ENCODE measurements at regions not wholly inside any gene's neighbourhood (a gene's known extent, or its start where the extent isn't known, plus 50 kb on each side); places are given as distances from the start of the nearest gene placed in this dataset.
A peak's percentile ranks its signal among the peaks of the same experiment; 100 is the strongest.

DNA sequence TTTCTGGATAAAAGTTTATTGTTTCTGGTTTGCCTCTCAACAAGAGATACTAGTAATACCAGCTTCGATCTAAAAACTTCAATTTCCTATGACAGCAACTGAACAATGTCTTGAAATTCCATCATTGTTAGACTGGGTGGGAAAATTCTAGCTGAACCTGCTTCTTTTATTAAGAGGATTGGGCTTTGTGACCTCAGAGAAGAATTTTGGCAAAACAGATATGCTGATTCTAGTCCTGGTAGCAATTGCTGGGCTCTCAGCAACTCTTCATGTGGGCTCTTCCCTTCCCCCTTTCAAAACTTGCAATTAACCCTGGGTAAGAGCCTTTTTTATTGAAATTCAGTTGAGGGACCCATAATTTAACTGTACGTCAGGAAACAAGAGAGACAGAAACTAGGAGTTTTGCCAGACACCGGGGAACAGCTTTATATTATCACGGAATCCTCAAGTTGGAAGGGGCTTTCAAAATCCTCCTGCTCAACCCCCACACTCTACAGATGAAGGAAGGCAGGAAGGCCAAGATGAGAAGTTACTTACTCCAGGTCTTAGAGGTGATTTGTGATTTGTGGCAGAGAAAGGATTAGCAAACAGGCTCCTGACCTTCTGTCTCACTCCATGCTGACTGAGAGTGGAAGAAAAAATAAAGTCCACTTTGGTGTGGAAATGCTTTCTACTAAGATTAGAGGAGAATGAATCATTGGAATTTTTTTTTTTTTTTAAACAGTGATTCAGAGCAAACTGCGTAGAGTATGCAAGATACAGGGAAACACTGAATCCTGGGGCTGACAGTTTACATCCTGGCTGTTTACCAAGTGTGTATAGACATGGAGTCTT lies 239.0 kb upstream of the ATP2B1 start:
- no peak for DNase-seq (ENCODE audit: low spot score in 2 of 2)
- TF ChIP-seq, protein P1, sequence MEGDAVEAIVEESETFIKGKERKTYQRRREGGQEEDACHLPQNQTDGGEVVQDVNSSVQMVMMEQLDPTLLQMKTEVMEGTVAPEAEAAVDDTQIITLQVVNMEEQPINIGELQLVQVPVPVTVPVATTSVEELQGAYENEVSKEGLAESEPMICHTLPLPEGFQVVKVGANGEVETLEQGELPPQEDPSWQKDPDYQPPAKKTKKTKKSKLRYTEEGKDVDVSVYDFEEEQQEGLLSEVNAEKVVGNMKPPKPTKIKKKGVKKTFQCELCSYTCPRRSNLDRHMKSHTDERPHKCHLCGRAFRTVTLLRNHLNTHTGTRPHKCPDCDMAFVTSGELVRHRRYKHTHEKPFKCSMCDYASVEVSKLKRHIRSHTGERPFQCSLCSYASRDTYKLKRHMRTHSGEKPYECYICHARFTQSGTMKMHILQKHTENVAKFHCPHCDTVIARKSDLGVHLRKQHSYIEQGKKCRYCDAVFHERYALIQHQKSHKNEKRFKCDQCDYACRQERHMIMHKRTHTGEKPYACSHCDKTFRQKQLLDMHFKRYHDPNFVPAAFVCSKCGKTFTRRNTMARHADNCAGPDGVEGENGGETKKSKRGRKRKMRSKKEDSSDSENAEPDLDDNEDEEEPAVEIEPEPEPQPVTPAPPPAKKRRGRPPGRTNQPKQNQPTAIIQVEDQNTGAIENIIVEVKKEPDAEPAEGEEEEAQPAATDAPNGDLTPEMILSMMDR (IDR thresholded peaks at IDR 0.05): no peak
- no peak for TF ChIP-seq POLR2AphosphoS5 (IDR thresholded peaks at IDR 0.05)
- no peak for TF ChIP-seq POLR2A (IDR thresholded peaks at IDR 0.05)
- Histone ChIP-seq H3K4me1 (no peaks in the 10 kb centered on the region), H3K4me3 (peak overlapping the region in 1 of 3 donors; percentile 7), H3K27ac (no peak overlapping the region), H3K9me3 (no peaks in the 10 kb centered on the region), H3K27me3 (no peaks in the 10 kb centered on the region), H3K36me3 (no peaks in the 10 kb centered on the region)
- intact Hi-C loops (cut with DNase I; ENCODE audit: low total_unique reads): no loop called here

DNA sequence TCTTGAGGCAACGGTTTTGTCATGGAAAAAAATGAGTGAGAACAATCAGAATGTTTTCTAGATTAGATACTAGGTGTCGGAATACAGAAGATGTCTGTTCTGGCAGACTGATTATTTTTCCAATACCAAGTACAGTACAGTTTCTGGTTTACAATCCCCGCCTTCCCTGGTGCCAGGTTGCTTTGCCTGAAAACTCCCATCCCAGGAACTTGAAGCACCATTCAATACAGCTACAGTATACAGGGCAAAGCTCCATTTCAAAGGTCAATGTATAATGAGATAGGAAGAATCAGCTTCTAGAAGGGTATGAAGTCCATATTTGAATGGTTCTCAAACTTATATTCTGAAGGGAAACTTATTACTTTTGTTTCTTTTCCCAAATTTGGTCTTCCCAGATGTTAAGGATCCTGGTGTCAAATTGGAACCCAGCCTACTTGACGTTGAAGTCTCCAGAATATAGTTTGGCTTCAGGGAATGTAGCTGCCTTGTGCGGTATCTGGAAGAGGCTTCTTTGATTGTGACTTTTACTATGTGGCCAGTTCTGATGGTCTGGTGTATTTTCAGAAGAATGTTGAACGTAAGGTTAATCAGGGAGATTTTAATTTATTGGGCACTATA lies 238.0 kb upstream of the ATP2B1 start:
- Histone ChIP-seq H3K4me3 (no peak overlapping the region), H3K9me3 (no peaks in the 10 kb centered on the region), H3K27me3 (no peaks in the 10 kb centered on the region), H3K27ac (no peak overlapping the region), H3K36me3 (no peaks in the 10 kb centered on the region), H3K4me1 (no peaks in the 10 kb centered on the region)
- no peak for TF ChIP-seq POLR2AphosphoS5 (IDR thresholded peaks at IDR 0.05)
- TF ChIP-seq POLR2A (IDR thresholded peaks at IDR 0.05): no peak
- TF ChIP-seq, protein P1 (IDR thresholded peaks at IDR 0.05): no peak
- intact Hi-C loops (cut with DNase I; ENCODE audit: low total_unique reads): no loop called here
- DNase-seq (ENCODE audit: low spot score in 2 of 2): no peak

DNA sequence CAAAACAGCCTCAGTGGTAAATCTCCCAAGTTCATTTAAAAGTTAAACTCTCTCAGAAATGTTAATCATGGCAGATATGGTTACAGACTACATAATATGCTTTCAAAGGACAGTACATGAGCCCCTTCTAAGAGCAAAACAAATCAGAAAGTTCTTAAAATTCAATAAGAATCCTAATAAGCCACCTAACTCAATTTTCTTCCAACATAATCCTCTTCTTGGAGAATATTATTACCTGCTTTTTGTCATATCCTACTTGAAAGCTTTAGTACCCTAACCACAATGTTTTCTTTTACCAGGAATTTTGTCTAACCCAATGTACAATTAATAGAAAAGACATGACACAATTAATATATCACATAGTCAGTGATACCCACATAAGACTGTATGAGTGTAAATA lies 236.5 kb upstream of the ATP2B1 start:
- no peaks in the 10 kb centered on the region for H3K27me3 ChIP-seq
- intact Hi-C loops (cut with DNase I; ENCODE audit: low total_unique reads): no loop called here
- TF ChIP-seq, protein P1 (IDR thresholded peaks at IDR 0.05): no peak
- TF ChIP-seq POLR2A (IDR thresholded peaks at IDR 0.05): no peak
- TF ChIP-seq POLR2AphosphoS5 (IDR thresholded peaks at IDR 0.05): no peak
- H3K9me3 ChIP-seq: no peaks in the 10 kb centered on the region
- H3K27ac ChIP-seq: no peak overlapping the region
- no peaks in the 10 kb centered on the region for H3K4me1 ChIP-seq
- no peak overlapping the region for H3K4me3 ChIP-seq
- no peak for DNase-seq (ENCODE audit: low spot score in 2 of 2)
- no peaks in the 10 kb centered on the region for H3K36me3 ChIP-seq

DNA sequence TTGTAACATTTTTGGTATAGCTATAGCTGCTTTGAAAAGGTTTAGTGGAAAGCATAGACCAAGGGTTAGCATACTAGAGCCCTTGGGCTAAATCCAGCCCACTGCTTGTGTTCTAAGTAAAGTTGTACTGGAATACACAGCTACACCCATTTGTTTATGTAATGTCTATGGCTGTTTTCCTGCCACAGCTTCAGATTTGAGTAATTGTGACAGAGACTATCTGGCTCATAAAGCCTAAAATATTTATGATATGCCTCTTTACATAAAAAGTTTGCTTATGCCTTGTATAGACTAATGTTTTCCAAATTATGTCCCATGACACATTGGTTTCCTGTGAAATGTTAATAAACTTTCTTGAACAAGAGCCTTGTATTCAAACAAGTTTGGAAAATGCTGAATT lies 234.8 kb upstream of the ATP2B1 start:
- Histone ChIP-seq H3K27me3 (no peaks in the 10 kb centered on the region), H3K27ac (no peak overlapping the region), H3K4me3 (no peak overlapping the region), H3K4me1 (no peaks in the 10 kb centered on the region), H3K9me3 (no peaks in the 10 kb centered on the region), H3K36me3 (no peaks in the 10 kb centered on the region)
- no peak for DNase-seq (ENCODE audit: low spot score in 2 of 2)
- TF ChIP-seq POLR2AphosphoS5 (IDR thresholded peaks at IDR 0.05) (no peak), POLR2A (IDR thresholded peaks at IDR 0.05) (no peak)
- TF ChIP-seq, protein P1 (IDR thresholded peaks at IDR 0.05): no peak
- intact Hi-C loops (cut with DNase I; ENCODE audit: low total_unique reads): no loop called here

DNA sequence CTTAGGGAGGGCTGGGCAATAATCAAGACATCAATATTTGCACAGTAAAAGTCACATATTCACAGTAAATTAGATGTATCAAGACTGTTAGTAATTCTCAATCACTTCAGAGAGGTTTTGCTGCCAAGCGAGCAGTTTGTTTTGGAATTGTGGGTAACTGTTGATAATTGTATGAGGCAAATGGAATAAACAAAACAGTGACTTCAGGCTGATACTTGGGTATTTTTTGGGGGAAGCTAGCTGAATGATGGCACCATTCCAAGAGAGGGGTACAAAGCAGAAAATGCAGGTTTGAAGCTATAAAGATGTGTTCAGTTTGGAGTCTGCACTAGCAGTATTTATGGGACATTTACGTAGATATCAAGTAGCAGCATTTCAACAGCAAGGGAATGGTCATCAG lies 232.8 kb upstream of the ATP2B1 start:
- Histone ChIP-seq H3K9me3 (no peaks in the 10 kb centered on the region), H3K36me3 (no peaks in the 10 kb centered on the region), H3K27ac (no peak overlapping the region), H3K4me3 (no peak overlapping the region), H3K27me3 (no peaks in the 10 kb centered on the region), H3K4me1 (no peaks in the 10 kb centered on the region)
- no peak for DNase-seq (ENCODE audit: low spot score in 2 of 2)
- intact Hi-C loops (cut with DNase I; ENCODE audit: low total_unique reads): no loop called here
- TF ChIP-seq, protein P1 (IDR thresholded peaks at IDR 0.05): no peak
- TF ChIP-seq POLR2AphosphoS5 (IDR thresholded peaks at IDR 0.05) (no peak), POLR2A (IDR thresholded peaks at IDR 0.05) (no peak)
